ENCODE measurements at regions not wholly inside any gene's neighbourhood (a gene's known extent, or its start where the extent isn't known, plus 50 kb on each side); places are given as distances from the start of the nearest gene placed in this dataset.

- TF ChIP-seq EP300 (IDR thresholded peaks at IDR 0.05; ENCODE audit: borderline replicate concordance) = no peak
- no peak for TF ChIP-seq CEBPB (IDR thresholded peaks at IDR 0.05)
- TF ChIP-seq REST (IDR thresholded peaks at IDR 0.05; ENCODE audit: low read depth) = no peak
- no peak for TF ChIP-seq CREB1 (IDR thresholded peaks at IDR 0.05; ENCODE audit: low read depth)
- no peak for TF ChIP-seq TAF1 (IDR thresholded peaks at IDR 0.05; ENCODE audit: low read depth)
- no peak for TF ChIP-seq RAD21 (IDR thresholded peaks at IDR 0.05; ENCODE audit: low read depth)
- TF ChIP-seq MAX (IDR thresholded peaks at IDR 0.05) = no peak
Measured at GRCh38 chr4:152165846-152166245, 370.0 kb downstream of the FBXW7 start.
